K562 (cell line): ENCODE measurements at regions not wholly inside any gene's neighbourhood (a gene's known extent, or its start where the extent isn't known, plus 50 kb on each side); places are given as distances from the start of the nearest gene placed in this dataset.
A peak's percentile ranks its signal among the peaks of the same experiment; 100 is the strongest.

Source experiments
- ATF7 ChIP-seq: fragments of 450-650 bp; IDR thresholded peaks from 2 replicates; pipeline ENCODE4 v1.7.1; 2014; ENCODE audit warnings: mild to moderate bottlenecking, moderate library complexity
- CEBPB ChIP-seq: fragments of 450-650 bp; IDR thresholded peaks from 2 replicates; pipeline ENCODE4 v1.6.1; 2016; ENCODE audit warnings: missing genetic modification characterization, missing compliant biosample characterization
- CHD1 ChIP-seq: fragments of 200-600 bp; sonication (generic); IDR thresholded peaks from one replicate; pipeline ENCODE4 v1.6.1; 2012; ENCODE audit warnings: mild to moderate bottlenecking, moderate library complexity, low read length, inconsistent platforms
- CXXC5 ChIP-seq: fragments of 250-450 bp; sonication (Bioruptor Pico); IDR thresholded peaks from 2 replicates; pipeline ENCODE4 v1.8.0; 2022; ENCODE audit warnings: inconsistent platforms, mild to moderate bottlenecking, moderate library complexity
- DPF2 ChIP-seq: fragments of 450-650 bp; IDR thresholded peaks from 2 replicates; pipeline ENCODE4 v1.6.1; 2016
- ELF1 ChIP-seq: fragments of 200-800 bp; sonication (Bioruptor generic); IDR thresholded peaks from 2 replicates; pipeline ENCODE4 v1.6.1; 2016; ENCODE audit warnings: missing genetic modification characterization, missing compliant biosample characterization
- EP300 ChIP-seq: IDR thresholded peaks from 2 replicates; pipeline ENCODE4 v1.6.1; 2012; ENCODE audit warnings: low read length, improper control_type of control experiment
- FOSL1 ChIP-seq: fragments of 200-800 bp; sonication (Bioruptor generic); conservative IDR thresholded peaks from 2 replicates; pipeline ENCODE4 v1.6.1; 2016; ENCODE audit warnings: missing genetic modification characterization, missing compliant biosample characterization
- GTF3C2 ChIP-seq: IDR thresholded peaks from 3 replicates; pipeline ENCODE4 v1.6.1; 2011; ENCODE audit warnings: borderline replicate concordance, mild to moderate bottlenecking, moderate library complexity; ENCODE audit not compliant: insufficient read length; ENCODE audit errors: extremely low read depth
- L3MBTL2 ChIP-seq: fragments of 450-650 bp; IDR thresholded peaks from 2 replicates; pipeline ENCODE4 v1.6.1; 2016; ENCODE audit warnings: mild to moderate bottlenecking, moderate library complexity
- PYGO2 ChIP-seq: fragments of 450-650 bp; IDR thresholded peaks from 2 replicates; pipeline ENCODE4 v1.6.1; 2016; ENCODE audit warnings: mild to moderate bottlenecking, missing genetic modification characterization, moderate library complexity, missing compliant biosample characterization
- TAL1 ChIP-seq: fragments of 450-650 bp; IDR thresholded peaks from 2 replicates; pipeline ENCODE4 v1.6.1; 2016; ENCODE audit warnings: mild to moderate bottlenecking
- TFAM ChIP-seq: fragments of 250-450 bp; sonication (Bioruptor Pico); conservative IDR thresholded peaks from 2 replicates; pipeline ENCODE4 v1.5.0; 2021; ENCODE audit warnings: mild to moderate bottlenecking, moderate library complexity
- ZBTB33 ChIP-seq: sonication (generic); formaldehyde crosslinking; IDR thresholded peaks from 2 replicates; pipeline ENCODE4 v1.8.1; 2023; ENCODE audit warnings: mild to moderate bottlenecking, missing genetic modification reagents
- ZEB2 ChIP-seq: fragments of 450-650 bp; IDR thresholded peaks from 2 replicates; pipeline ENCODE4 v1.6.1; 2016
- ZNF175 ChIP-seq: fragments of 200-800 bp; sonication (Bioruptor generic); IDR thresholded peaks from 2 replicates; pipeline ENCODE4 v1.6.1; 2016; ENCODE audit warnings: low read depth, mild to moderate bottlenecking, missing genetic modification characterization, missing compliant biosample characterization
- ZNF24 ChIP-seq: fragments of 450-650 bp; IDR thresholded peaks from 2 replicates; pipeline ENCODE4 v1.6.1; 2016
- TF ChIP-seq, protein P1 (sequence below): fragments of 250-450 bp; sonication (Bioruptor Pico); IDR thresholded peaks from 2 replicates; pipeline ENCODE4 v1.8.0; 2022; ENCODE audit warnings: inconsistent platforms, mild to moderate bottlenecking, moderate library complexity, borderline replicate concordance

- no peak for TF ChIP-seq GTF3C2
- TF ChIP-seq PYGO2 = no peak
- TF ChIP-seq EP300 = peak; percentile 71
- TF ChIP-seq, protein P1, sequence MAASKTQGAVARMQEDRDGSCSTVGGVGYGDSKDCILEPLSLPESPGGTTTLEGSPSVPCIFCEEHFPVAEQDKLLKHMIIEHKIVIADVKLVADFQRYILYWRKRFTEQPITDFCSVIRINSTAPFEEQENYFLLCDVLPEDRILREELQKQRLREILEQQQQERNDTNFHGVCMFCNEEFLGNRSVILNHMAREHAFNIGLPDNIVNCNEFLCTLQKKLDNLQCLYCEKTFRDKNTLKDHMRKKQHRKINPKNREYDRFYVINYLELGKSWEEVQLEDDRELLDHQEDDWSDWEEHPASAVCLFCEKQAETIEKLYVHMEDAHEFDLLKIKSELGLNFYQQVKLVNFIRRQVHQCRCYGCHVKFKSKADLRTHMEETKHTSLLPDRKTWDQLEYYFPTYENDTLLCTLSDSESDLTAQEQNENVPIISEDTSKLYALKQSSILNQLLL = no peak
- peak; percentile 78 for TF ChIP-seq FOSL1
- peak; percentile 18; the same call in 1 of the 2 replicates for TF ChIP-seq TAL1
- TF ChIP-seq ATF7 = peak; percentile 91
- peak; percentile 51; the same call in 1 of the 2 replicates for TF ChIP-seq DPF2
- TF ChIP-seq CXXC5 (CRISPR knock-in tag) = peak; percentile 66
- peak; percentile 75 for TF ChIP-seq L3MBTL2
- peak; percentile 46 for TF ChIP-seq CEBPB (tag)
- TF ChIP-seq ELF1 (tag) = peak; percentile 40; the same call in 1 of the 2 replicates
- TF ChIP-seq ZEB2 = peak; percentile 66; the same call in 1 of the 2 replicates
- TF ChIP-seq TFAM (CRISPR knock-in tag) = no peak
- 0 out of 2 replicates have a peak, but pooled peaks have one; percentile 21 for TF ChIP-seq ZNF24
- no peak for TF ChIP-seq ZBTB33
- TF ChIP-seq ZNF175 (CRISPR knock-in tag) = no peak
- TF ChIP-seq CHD1 = no peak
These were observed 154.0 kb upstream of the WNT4 start (continued) for GRCh38 chr1:22296701-22297591.
